Keratinocyte (primary cell): ENCODE measurements at regions not wholly inside any gene's neighbourhood (a gene's known extent, or its start where the extent isn't known, plus 50 kb on each side); places are given as distances from the start of the nearest gene placed in this dataset.

Source experiments
- DNase-seq: peaks from one replicate; pipeline ENCODE4 v3.0.0-alpha.2; 2011; ENCODE audit warnings: low read depth, missing footprints, low spot score
- FAIRE-seq: peaks from 2 replicates; lab custom pipeline; 2011; peaks lifted over from hg19 to GRCh38; lab: Jason Lieb, UNC
- H2AFZ ChIP-seq: 2 replicates; pipeline ENCODE4 v1.6.0; 2012; ENCODE audit warnings: low read length, control low read depth, inconsistent platforms; ENCODE audit not compliant: control insufficient read depth
- H3K27ac ChIP-seq: 2 replicates; pipeline ENCODE4 v1.5.1; 2011; ENCODE audit warnings: low read length; ENCODE audit not compliant: control insufficient read depth, insufficient read depth
- H3K27me3 ChIP-seq: 3 replicates; pipeline ENCODE4 v1.6.0; 2011; ENCODE audit warnings: low read length; ENCODE audit not compliant: control insufficient read depth, insufficient read depth; ENCODE audit errors: extremely low read depth
- H3K36me3 ChIP-seq, 2 experiments: 2 replicates in 1 of 2; 3 replicates in 1 of 2; pipeline ENCODE4 v1.5.1; 2011; ENCODE audit warnings: low read length in 2 of 2, mild to moderate bottlenecking in 1 of 2; ENCODE audit not compliant: control insufficient read depth in 2 of 2, insufficient read depth in 2 of 2; ENCODE audit errors: extremely low read depth in 1 of 2
- H3K4me1 ChIP-seq: 3 replicates; pipeline ENCODE4 v1.5.1; 2011; ENCODE audit warnings: low read length; ENCODE audit not compliant: control insufficient read depth, insufficient read depth; ENCODE audit errors: extremely low read depth
- H3K4me2 ChIP-seq: 3 replicates; pipeline ENCODE4 v1.6.0; 2011; ENCODE audit warnings: low read depth, low read length; ENCODE audit not compliant: control insufficient read depth, insufficient read depth; ENCODE audit errors: extremely low read depth
- H3K4me3 ChIP-seq, 3 experiments: fragments of 200-600 bp in 1 of 3; sonication (generic) in 1 of 3; 2 replicates in 2 of 3; 3 replicates in 1 of 3; pipeline ENCODE4 v1.5.1; 2011 to 2016; ENCODE audit warnings: low read length in 3 of 3, mild to moderate bottlenecking in 3 of 3, control low read depth in 2 of 3, inconsistent platforms in 1 of 3, low read depth in 1 of 3, mixed read lengths in 1 of 3, mixed run types in 1 of 3, moderate library complexity in 1 of 3; ENCODE audit not compliant: control insufficient read depth in 2 of 3, insufficient read depth in 2 of 3; ENCODE audit errors: extremely low read depth in 1 of 3
- H3K79me2 ChIP-seq: 2 replicates; pipeline ENCODE4 v1.6.0; 2012; ENCODE audit warnings: low read length; ENCODE audit not compliant: control insufficient read depth, insufficient read depth
- H3K9ac ChIP-seq: 3 replicates; pipeline ENCODE4 v1.6.0; 2011; ENCODE audit warnings: low read length; ENCODE audit not compliant: control insufficient read depth, insufficient read depth; ENCODE audit errors: extremely low read depth
- H3K9me1 ChIP-seq: 3 replicates; pipeline ENCODE4 v1.6.0; 2011; ENCODE audit warnings: low read length; ENCODE audit not compliant: control insufficient read depth, insufficient read depth; ENCODE audit errors: extremely low read depth
- H3K9me3 ChIP-seq: 2 replicates; pipeline ENCODE4 v1.5.1; 2012; ENCODE audit warnings: low read depth, low read length; ENCODE audit not compliant: control insufficient read depth
- H4K20me1 ChIP-seq: 3 replicates; pipeline ENCODE4 v1.6.0; 2011; ENCODE audit warnings: low read length; ENCODE audit not compliant: control insufficient read depth, insufficient read depth; ENCODE audit errors: extremely low read depth
- EZH2 ChIP-seq: IDR thresholded peaks from one replicate; pipeline ENCODE4 v1.6.1; 2012; ENCODE audit warnings: inconsistent platforms, mild to moderate bottlenecking, low read length, moderate library complexity
- dilution Hi-C: fragments of 300-500 bp; cut with MboI; formaldehyde crosslinking; loops from one replicate; pipeline ENCODE4 v1.7.0; 2020; ENCODE audit warnings: low sequenced_read_pairs; ENCODE audit not compliant: extremely low pct_ligation_motif_present
- TF ChIP-seq, protein P1 (sequence below), 3 experiments: IDR thresholded peaks in 1 of 3; conservative IDR thresholded peaks in 1 of 3; optimal IDR thresholded peaks in 1 of 3; 2 replicates in 2 of 3; 3 replicates in 1 of 3; pipeline versions ENCODE3 to v1.5.1; 2011; ENCODE audit warnings: low read length in 3 of 3, mild to moderate bottlenecking in 3 of 3, moderate library complexity in 2 of 3, control low read depth in 1 of 3, inconsistent platforms in 1 of 3; ENCODE audit not compliant: insufficient read depth in 2 of 3; ENCODE audit errors: extremely low read depth in 1 of 3

DNA sequence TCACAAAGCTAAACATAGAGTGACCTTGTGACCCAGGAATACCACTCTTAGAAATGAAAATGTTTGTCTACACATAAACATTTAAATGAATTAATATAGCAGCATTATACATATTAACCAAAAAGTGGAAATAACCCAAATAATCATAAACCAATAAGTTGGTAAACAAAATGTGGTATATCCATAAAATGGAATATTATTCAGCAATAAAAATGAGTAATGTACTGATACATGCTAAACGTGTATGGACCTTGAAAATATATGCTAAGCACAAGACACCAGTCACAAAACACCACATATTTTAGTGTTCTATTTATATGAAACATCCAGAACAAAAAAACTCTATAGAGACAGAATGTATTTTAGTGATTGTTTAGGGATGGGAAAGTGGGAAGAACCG, 68.9 kb upstream of the FUT9 start:
- dilution Hi-C loops: no loop called here
- no peak overlapping the region for H2AFZ ChIP-seq
- no peak overlapping the region for H3K27ac ChIP-seq
- no peaks in the 10 kb centered on the region for H3K27me3 ChIP-seq
- no peaks in the 10 kb centered on the region for H4K20me1 ChIP-seq
- H3K9me3 ChIP-seq: no peaks in the 10 kb centered on the region
- H3K36me3 ChIP-seq: no peaks in the 10 kb centered on the region
- H3K79me2 ChIP-seq: no peaks in the 10 kb centered on the region
- FAIRE-seq (no peak), DNase-seq (no peak)
- no peak overlapping the region for H3K9ac ChIP-seq
- TF ChIP-seq EZH2: no peak
- TF ChIP-seq, protein P1, sequence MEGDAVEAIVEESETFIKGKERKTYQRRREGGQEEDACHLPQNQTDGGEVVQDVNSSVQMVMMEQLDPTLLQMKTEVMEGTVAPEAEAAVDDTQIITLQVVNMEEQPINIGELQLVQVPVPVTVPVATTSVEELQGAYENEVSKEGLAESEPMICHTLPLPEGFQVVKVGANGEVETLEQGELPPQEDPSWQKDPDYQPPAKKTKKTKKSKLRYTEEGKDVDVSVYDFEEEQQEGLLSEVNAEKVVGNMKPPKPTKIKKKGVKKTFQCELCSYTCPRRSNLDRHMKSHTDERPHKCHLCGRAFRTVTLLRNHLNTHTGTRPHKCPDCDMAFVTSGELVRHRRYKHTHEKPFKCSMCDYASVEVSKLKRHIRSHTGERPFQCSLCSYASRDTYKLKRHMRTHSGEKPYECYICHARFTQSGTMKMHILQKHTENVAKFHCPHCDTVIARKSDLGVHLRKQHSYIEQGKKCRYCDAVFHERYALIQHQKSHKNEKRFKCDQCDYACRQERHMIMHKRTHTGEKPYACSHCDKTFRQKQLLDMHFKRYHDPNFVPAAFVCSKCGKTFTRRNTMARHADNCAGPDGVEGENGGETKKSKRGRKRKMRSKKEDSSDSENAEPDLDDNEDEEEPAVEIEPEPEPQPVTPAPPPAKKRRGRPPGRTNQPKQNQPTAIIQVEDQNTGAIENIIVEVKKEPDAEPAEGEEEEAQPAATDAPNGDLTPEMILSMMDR (optimal IDR thresholded peaks at IDR 0.05 in 1 of 3, IDR thresholded peaks at IDR 0.05 in 1 of 3, conservative IDR thresholded peaks at IDR 0.05 in 1 of 3; ENCODE audit: extremely low read depth in 1 of 3, insufficient read depth in 2 of 3, low read length in 3 of 3): no peak
- H3K9me1 ChIP-seq: no peaks in the 10 kb centered on the region
- no peaks in the 10 kb centered on the region for H3K4me1 ChIP-seq
- no peak overlapping the region for H3K4me3 ChIP-seq
- H3K4me2 ChIP-seq: no peak overlapping the region

- dilution Hi-C loops: no loop called here
Observed at GRCh38 chr6:95948324-95948723, 67.5 kb upstream of the FUT9 start.

More at GRCh38 chr6:95948324-95948723, 67.5 kb upstream of the FUT9 start:
- no peak overlapping the region for H3K4me2 ChIP-seq
- no peaks in the 10 kb centered on the region for H3K4me1 ChIP-seq
- H3K9ac ChIP-seq: no peak overlapping the region
- H3K79me2 ChIP-seq: no peaks in the 10 kb centered on the region
- TF ChIP-seq EZH2: no peak
- TF ChIP-seq, protein P1 (optimal IDR thresholded peaks at IDR 0.05 in 1 of 3, IDR thresholded peaks at IDR 0.05 in 1 of 3, conservative IDR thresholded peaks at IDR 0.05 in 1 of 3; ENCODE audit: extremely low read depth in 1 of 3, insufficient read depth in 2 of 3, low read length in 3 of 3): no peak
- H3K36me3 ChIP-seq: no peaks in the 10 kb centered on the region
- no peak for DNase-seq
- no peaks in the 10 kb centered on the region for H3K9me1 ChIP-seq
- no peak overlapping the region for H2AFZ ChIP-seq
- no peak overlapping the region for H3K27ac ChIP-seq
- no peaks in the 10 kb centered on the region for H4K20me1 ChIP-seq
- H3K27me3 ChIP-seq: no peaks in the 10 kb centered on the region
- no peak overlapping the region for H3K4me3 ChIP-seq
- FAIRE-seq: no peak
- H3K9me3 ChIP-seq: no peaks in the 10 kb centered on the region
